Neural progenitor cell (in vitro differentiated cells): ENCODE measurements at regions not wholly inside any gene's neighbourhood (a gene's known extent, or its start where the extent isn't known, plus 50 kb on each side); places are given as distances from the start of the nearest gene placed in this dataset.

Experiments used
- CTCF ChIP-seq: fragments of 200-600 bp; sonication (generic); IDR thresholded peaks from 2 replicates; pipeline ENCODE4 v1.5.1; 2017; ENCODE audit warnings: antibody characterized with exemption, mild to moderate bottlenecking
- EZH2 ChIP-seq: fragments of 200-600 bp; sonication (generic); IDR thresholded peaks from 2 replicates; pipeline ENCODE4 v1.6.1; 2017; ENCODE audit warnings: antibody characterized with exemption, mild to moderate bottlenecking, moderate library complexity
- EZH2phosphoT487 ChIP-seq: fragments of 200-600 bp; sonication (generic); IDR thresholded peaks from 2 replicates; pipeline ENCODE4 v1.6.1; 2017; ENCODE audit warnings: antibody characterized with exemption

- TF ChIP-seq CTCF (no peak), EZH2 (no peak), EZH2phosphoT487 (no peak)
Measured at GRCh38 chrX:82998163-82998562, 509.9 kb upstream of the POU3F4 start.
